Nucleus accumbens (tissue), 56 donors: ENCODE measurements at regions not wholly inside any gene's neighbourhood (a gene's known extent, or its start where the extent isn't known, plus 50 kb on each side); places are given as distances from the start of the nearest gene placed in this dataset.

ENCODE experiments used
- DNase-seq, 56 donors: peaks; one replicate each; lab custom pipeline; 2025; lab: John Stamatoyannopoulos, UW

DNA sequence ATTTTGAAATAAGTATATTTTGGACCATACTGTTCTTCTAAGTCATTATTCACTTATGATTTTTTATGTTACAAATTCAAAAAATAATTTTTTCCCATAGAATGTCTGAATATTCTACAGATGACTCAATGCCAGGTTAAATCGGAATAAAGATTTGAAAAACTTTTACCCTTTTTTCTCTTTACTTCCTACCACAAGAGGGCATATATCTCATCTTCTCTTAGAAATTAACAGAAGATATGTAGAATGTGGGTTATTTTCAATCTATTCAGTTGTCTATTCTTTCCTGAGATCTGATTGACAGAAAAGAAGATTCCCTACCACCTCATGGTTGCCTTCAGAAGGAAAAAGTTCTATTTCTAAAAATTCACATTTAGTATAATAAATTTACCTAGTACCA lies 53.0 kb upstream of the KITLG start:
- DNase-seq, result no peak

DNA sequence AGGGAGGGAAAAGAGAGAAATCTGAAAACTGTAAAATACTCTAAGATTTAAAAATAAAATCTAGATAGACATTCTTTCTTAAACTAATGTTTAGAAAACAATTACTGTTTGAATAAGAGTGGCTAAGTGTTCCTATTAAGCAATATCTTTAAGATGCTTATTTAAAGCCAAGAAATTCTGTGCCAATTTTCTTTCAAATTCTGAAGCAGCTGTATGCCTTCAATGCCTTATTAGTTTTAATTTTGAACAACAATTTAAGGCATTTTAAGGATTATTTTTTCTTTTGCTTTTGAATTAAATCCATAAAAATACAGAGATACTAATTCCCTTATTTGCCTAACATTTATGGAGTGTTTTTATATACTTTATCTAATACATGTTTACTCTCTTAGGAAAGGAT lies 50.3 kb upstream of the KITLG start:
- DNase-seq, result no peak
